ENCODE measurements at regions not wholly inside any gene's neighbourhood (a gene's known extent, or its start where the extent isn't known, plus 50 kb on each side); places are given as distances from the start of the nearest gene placed in this dataset.

DNA sequence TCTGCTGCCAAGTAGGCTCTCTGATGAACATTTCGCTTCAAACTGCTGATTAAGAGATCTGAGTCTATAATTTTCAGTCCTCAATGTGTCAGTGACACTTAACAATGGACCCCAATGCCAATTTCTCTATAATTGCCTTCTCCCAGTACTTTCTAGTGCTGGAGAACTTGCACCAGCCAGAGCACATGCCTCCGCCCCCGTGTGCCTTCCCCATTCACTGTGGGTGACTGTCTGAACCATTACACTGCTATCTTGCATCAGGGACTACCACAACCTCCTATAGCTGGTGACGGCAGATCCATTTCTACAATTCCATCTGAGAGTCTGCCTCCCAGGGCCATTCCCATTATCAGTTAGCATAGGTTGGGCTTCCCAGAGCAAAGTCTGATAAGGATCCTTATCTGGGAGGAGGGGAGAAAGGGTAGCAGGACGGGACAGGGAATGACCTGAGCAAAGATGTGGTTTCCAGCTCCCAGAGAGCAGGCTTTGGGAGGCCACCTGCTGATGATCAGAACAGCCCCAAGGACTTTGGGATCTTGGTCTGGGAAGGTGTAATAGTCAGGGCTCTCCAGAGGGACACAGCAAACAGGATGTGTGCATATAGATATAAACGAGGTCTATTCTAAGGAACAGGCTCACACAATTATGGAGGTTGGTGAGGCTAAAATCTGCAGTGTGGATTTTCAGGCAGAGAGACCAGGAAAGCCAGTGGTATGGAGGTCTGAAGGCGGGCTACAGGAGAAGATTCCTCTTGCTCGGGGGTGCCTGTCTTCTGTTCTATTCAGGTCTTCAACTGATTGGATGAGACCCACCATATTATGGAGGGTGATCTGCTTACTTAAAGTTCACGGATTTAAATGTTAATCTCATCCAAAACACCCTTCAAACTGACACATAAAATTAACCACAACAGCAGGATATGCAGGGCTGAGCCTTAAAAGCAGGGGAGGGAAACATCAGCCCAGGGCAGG lies 238.2 kb downstream of the PTPRU start:
- DNase-seq: no peak

DNA sequence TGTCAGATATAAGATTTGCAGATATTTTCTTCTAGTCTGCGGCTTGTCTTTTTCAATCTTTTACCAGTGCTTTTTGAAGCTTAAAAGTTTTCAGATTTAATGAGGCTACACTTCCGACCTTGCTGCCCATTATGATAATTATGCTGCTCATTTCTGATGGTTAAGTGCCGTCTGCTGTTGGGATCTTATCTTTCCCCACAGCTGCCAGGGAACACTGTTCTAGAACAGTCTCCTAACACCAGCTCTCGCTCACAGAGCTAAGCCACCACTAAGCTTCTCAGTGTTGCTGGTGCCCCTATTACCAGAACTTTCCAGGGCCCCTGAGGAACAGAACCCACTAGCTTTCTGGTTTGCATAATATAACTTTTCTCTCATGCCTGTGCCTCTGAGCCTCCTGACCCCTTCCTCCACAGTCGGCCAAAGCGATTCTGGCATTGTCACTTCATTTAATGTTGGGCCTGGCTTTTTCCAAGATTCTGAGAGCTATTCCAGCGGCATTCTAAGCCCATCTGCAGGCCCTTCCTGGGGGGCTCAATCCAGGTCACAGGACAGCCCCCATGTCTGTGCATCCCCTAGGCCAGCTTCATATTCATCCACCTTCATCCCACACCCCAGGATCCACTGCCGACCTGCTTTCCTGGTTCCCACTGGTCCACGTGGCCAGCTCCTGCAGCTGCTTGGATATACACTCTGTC lies 237.0 kb downstream of the PTPRU start:
- DNase-seq: no peak

DNA sequence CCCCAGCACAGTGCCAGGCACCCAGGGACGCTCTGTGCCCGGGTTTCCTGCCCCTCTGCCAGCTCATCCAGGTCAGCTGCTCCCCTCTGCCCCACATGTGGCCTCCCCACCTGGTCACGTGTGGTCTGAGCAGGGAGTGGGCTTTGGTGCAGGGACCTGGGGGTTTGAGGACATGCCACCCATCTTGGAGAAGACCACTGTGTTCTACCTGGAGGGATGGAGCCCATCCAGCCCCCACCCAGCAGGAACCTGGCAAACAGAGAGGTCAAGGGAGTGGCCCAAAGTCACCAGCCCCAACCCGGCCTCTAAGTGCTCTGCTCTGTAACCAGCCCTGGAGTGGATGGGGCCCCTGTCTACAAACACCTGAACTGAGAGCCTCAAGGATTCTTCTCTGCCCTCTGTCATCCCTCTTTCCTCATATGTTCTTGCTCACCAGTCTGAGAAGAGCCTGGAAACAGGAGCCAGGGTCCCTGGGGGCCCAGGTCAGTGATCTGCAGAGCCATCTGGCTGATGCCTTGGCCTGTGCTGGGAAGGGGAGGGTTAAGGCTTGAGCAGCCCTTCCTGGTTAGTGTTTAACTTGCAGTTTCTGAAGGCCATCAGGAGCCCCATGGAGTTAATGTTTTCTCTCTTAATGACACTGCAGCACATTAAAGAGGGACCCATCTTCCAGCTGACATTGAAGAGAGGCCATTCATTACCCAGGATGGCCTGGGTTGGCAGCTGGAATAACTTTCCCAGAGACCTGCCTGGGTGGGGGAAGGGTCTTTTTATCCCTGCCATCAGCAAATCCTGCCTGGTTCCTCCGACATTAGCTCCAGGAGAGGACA lies 235.4 kb downstream of the PTPRU start:
- peak; percentile 89 to 93 for DNase-seq

DNA sequence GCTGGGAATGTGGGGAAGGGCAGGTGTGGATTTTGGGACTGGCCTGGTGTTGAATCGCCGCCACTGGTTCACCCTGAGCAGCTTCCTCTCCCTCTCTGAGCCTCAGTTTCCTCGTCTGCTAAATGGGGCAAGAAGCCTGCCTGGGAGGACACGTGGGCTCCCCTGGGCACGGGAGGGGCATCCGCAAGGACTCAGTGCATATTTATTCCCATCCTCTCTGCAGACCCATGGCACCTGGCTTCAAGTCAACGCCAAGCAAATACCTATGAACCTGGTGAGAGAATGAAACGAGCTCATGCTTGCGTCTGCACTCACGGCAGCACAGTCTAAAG lies 234.4 kb downstream of the PTPRU start:
- DNase-seq: no peak

DNA sequence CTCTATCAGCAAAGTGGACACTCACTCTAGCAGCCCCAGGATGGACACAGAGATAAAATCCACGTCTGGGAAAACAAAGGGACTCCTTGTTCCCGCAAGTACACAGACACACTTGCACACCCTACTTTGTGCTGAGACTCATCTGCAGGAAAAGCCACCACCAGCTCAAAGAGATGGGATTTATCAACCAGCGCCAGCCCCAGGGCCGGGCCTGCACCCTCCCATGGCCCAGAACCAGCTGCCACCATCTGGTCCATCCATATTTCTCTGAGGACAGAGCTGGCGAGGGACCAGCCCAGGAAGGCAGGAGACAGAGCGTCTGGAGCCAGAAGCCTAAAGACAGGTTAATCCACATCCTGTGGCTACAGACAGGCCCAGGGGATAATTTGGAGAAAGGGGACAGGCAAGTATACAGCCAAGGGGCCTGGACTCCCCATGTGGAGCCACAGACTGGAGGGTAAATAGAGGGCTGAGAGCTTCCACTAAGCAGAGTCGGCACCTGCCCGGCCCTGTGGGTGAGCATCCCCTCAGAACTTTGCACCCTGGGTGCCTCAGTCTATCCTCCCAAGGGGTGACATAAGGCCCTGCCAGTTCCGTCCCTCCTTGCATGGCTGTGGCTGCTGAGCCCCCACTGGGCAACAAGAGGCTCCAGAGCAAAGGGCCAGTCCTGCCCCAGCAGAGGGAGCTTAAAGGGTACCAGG lies 233.9 kb downstream of the PTPRU start:
- DNase-seq: peak in 1 of 2 experiments; percentile 46

DNA sequence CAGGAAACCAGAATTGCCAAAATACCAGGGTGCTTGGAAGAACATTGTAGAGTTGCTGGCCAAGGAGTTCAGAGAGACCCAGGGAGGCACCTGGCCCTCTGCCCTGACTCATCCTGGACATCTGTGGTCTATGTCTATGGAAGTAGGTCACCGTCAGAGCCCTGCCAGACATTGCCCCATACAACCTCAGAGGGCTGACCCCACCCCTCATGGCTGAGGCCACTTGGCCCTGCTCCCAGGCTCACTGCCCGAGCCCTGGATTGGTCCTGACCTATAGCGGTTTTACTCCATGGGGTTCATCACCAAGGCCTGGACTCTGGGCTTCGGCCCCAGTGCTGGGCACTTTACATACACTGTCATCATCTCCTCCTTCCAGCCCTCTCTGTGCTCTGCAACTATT lies 233.1 kb downstream of the PTPRU start:
- DNase-seq: peak; percentile 53 to 75

DNA sequence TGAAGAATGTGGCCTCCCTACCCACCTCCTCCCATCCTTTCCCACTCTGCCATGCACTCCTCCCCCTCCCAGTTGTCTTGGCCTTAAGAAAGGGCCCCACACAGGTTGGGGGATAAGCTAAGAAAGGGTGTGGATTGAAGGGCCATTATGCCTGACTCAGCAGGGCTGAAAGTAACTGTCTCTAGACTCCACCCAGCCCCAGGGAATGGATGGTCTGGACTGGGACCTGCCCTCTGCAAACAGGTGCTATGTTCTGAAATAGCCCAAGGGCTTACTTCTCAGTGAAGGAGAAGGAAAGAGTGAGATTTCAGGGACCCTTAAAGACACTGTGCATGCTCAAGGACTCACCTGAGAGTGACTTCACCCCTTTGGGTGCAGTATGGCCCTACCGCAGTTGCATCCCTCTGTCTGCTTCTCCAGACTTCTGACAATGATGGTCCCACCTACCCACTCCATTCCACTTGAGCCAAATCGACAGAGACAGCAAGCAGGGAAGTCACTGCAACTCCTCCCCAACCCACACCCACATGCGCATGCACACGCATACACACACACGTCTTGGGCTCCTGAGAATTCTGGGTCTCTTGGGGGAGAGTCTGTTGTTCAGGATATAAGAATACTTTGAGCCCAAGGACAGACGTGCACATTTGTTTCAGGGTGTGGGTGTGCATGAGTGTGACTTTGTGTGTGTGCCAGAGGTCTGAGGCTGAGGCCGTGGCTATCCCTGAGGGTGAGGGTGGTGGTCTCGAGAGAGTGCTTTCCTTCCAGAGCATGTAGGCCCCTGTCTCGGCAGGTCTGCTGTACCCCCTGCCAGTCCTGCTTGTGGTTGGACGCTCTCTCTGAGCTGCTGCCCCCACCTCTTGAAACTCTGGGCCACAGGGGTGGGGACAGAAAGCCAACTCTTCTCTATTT lies 231.9 kb downstream of the PTPRU start:
- DNase-seq: no peak

DNA sequence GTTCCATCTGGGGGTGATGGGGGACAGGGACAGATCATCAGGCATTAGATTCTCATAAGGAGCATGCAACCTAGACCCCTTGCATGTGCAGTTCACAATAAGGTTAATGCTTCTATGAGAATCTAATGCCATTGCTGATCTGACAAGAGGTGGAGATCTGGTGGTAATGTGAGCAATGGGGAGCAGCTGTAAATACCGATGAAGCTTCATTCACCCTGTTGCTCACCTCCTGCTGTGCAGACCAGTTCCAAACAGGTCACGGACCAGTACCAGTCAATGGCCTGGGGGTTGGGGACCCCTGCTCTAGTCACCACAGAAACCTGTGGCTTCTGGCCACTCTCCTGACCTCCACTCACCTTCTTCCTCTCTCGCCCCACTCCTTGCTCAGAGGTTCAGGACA lies 229.9 kb downstream of the PTPRU start:
- DNase-seq: no peak

DNA sequence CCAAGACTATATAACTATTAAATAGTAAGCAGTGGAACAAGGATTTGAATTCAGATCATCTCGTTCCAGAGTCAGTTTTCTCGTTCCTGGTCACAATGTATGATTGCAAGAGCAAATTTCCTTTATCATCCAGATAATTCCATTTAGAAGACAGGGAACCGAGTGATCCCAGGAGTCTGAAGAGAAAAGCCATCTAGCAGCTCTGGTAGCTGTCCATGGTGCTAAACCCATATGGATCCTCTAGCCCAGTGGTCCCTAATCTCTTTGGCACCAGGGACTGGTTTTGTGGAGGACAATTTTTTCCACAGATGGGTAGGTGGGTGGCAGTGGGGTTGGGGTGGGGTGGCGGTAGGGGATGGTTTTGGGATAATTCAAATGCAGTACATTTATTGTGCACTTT lies 229.4 kb downstream of the PTPRU start:
- no peak for DNase-seq

DNA sequence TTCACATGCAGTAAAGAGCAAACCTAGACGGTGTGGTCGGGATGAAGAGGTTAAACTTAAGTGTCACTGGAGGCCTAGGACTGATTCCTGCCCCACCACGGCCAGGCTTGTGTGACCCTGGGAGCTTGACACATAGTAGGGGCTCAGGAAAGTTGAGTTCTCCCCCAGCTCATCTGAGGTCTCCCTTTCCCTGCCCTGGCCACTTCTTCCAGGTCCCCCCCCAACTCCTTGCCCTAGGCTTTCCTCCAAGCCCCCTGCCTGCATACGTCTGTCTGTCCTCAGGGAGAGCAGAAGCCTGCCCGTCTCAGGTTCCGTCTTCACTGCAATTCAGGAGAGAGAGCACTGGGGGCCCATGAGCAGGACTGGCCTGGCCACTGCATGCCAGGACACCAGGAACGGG lies 225.8 kb downstream of the PTPRU start:
- no peak for DNase-seq

DNA sequence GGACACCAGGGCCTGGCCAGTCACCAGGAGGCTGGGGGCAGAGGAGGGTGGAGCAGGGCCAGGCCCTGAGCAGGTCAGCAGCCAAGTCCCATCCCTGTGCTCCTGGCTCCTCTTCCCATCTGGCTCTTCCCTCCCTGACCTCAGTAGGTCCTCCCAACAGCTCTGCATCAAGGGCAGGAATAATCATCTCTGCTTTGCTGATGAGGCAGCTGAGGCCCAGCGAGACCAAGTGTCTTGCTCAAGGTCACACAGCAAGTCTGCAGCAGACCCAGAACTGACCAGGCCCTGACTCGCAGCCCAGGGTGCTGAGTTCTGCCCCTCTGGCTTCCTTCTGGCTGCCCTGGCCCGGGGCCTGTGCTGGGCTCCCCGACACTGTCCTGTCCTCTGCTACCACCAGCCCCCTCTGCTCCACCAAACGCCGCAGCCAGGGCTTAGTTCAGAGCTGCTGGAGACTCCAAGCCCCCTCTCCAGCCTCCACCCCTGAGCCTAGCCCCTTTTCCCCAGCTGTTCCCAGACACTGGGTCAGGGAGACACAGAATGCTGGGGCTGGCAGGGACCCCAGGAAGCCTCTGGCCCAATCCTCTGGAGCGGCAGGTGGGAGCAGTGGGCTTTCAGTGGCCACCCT lies 224.9 kb downstream of the PTPRU start:
- no peak for DNase-seq

DNA sequence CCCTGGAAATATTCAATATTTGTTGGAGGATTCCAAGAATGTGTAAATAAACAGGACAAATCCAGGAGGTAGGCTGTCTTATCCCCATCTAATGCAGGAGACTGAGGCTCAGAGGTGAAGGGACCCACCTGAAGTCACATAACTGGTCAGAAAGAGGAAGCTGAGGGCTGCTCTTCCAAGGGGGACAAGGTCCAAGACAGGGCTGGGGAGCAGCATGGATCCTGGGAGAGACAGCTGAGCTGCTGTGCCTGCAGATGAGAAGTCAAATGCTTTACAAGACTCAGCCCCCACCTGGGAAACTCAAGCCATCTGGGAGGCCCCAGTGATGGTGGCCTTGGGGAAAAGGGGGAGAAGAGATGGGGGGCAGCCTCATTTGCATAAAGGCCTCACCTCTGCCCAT lies 224.4 kb downstream of the PTPRU start:
- DNase-seq: no peak

DNA sequence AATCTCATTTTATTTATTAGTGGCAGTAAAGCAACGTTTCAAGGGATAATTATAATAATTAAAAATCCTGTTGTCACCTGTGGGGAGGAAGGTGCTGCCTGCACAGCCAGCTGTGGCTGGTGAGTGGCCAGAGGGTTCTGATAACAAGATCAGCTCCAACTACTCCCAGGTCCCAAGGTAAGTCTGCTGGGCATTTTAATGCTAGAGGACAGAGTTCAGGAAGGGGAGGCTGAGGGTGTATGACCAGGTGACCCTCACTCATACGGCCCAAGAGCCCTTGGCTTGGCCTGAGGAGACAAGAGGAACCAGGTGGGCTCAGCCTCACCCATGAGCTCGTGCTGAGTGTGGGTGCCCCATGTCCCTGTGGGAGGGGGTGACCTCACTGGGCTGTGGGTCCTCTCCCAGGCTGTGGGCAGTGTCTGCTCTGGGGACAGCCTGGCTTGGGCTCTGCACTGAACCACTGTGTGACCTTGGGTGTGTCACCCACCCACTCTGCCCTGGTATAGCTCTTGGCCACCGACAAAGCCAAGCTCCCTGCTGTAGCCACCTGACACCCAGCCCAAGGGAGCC lies 223.8 kb downstream of the PTPRU start:
- DNase-seq: no peak

DNA sequence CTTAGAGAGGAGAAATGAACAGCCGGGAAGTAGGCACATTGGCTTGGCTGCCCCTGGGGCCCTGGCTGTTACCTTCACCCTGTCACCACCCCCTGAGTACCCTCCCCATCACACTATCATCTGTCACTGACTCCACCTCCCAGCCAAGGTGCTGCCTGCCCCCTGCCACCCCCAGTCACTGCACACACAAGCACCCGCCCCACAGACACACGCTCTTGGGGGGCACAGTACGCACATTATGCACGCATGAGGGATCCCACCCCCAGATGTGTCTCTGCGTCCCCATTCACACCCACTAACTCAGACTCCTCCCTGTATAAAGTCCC lies 223.3 kb downstream of the PTPRU start:
- DNase-seq: no peak

DNA sequence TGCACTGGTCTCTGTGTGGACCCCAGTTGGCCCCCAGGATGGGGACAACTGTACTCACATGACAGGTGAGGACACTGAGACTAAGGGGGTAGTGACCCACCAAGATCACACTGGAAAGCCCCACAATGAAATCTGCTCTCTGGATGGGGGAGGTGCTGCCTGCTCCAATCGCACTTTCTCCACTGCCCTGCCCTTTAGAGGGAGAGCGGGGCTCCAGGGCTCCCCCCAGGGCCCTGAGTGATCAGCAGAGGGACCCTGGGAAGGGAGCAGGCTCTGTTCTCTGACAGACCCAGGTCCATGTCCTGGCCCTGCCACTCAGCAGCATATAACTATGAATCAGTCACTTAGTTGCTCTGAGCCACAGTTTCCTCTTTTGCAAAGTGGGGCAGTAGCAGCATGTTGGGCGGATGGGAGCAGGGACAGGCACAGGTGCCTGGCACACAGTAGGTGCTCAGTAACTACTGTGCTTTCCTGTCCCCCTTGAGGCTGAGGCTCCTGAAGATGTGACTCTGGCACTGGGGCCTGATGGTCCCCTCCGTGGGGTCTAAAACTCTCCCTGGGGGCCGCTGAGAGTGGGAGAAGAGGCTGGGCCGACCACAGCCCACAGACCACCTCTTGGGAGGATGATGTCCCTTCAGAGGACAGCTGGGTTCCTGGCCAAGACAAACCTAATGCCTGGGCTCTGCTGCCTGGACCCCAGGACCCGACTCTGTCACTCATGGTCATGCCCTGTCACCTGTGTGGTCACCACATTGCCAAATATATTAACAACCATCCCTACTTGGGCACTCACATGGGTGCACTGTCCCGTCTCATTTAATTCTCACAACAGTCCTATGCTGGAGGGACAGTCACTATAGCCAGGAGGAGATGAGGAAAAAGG lies 222.7 kb downstream of the PTPRU start:
- no peak for DNase-seq

DNA sequence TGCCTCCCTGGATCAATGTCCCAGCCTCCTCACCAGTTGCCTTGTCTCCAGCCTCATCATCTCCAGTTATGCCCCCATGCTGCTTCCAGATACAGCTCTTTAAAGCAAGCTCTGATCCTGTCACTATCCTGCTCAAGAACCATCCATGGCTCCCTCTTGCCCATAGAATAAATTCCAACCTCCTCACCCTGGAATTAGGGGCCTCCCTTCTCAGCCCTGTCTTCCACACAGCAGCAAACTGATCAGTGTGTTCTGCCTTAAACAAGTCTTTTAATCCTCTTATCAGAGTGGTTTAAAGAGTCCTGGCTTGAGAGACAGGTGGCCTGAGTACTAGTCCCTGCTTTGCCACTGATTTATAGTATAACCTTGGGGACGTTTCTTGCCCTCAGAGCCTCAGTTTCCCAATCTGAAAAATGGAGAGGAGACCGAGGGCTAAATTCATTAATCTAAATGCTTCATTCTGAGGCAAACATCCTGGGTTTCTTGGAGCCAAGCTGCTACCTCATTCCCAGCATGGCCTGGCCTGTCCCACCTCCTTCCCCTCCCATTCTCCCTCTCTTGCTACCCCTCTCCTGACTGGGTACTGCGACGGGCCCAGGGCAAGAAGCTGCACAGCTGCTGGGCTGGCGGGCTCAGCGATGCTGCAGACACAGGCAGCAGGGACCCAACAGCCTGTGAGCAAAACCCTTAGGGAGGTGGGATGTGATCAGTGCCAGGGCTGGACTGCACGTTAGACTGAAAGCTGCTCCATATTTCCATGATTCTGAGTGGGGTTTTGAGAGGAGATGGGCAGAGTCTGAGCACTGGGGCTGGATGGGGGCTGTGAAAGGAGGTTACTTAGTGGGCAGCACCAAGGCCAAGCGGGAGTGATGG lies 221.4 kb downstream of the PTPRU start:
- no peak for DNase-seq

DNA sequence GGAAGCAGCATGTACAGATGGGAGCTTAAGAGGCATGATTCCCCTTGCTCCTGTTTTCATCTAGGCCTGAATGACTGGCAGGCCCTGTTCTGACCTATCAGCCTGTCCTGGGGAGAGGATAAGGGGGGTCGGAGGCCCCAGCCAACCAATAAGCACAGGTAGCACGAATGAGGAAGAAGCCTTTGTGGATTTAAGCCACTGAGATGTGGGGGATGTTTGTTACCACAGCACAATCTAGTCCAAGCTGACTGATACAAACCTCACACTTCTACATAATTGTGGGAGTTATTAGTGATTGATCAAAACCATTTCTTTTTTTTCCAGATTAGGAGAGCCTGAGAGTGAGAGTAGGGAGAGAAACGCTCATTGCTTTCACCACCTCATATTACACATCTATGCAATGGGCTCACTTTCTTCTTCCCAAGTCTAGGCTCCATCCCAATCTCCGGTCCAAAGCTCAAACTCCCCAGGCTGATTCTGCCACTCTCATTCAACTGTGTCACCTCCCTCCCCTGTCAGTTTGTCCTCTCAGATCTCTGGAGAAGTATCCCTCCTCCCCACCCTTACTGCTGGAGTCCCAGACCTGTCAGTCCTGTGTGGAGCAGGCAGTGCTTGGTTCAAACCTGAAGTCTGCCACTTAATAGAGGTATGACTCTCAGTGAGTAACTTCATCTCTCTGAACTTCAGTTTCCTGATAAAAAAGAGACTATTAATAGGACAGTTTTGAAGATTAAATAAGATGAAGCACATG lies 220.5 kb downstream of the PTPRU start:
- DNase-seq: no peak

DNA sequence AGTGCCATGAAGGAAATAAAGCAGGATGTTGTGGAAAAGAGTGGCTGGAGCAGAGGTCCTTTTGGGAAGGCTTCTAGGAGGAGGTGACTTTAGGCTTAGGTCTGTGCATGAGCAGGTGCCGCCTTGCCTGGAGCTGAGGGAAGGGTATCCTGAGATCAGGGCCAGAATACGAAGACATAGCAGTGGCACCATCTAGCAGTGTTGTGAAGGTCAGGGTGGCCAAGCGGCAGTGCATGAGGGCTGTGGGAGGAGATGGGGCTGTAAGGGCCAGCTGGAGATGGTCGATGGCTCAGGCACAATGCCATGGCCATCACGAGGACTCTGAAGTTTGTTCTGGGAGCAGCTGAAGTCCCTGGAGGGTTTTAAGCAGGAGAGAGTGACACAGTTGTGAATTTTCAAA lies 219.5 kb downstream of the PTPRU start:
- no peak for DNase-seq
